ENCODE measurements at regions not wholly inside any gene's neighbourhood (a gene's known extent, or its start where the extent isn't known, plus 50 kb on each side); places are given as distances from the start of the nearest gene placed in this dataset.

DNA sequence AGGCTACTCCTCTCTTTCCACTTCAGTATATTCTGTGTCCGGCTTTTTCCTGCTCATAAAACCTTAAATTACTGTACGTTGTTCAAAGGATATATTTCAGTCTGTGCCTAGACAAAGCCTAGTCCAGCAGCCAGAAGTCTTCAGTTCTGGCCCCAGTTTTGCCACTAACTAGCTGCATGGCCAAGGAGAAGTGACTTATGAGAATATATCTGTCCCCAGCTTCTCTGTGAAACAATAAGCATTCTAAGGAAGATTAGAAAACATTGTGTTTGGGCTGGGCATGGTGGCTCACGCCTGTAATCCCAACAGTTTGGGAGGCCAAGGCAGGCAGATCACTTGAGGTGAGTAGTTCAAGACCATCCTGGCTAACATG, 105.0 kb upstream of the HDAC9 start:
- no peak for TF ChIP-seq TAF1 (IDR thresholded peaks at IDR 0.05; ENCODE audit: low read depth, low read length)
- TF ChIP-seq POLR2A (IDR thresholded peaks at IDR 0.05; ENCODE audit: low read depth, low read length): no peak
- no peak; the same call in 1 of the 2 replicates for TF ChIP-seq SPI1 (IDR thresholded peaks at IDR 0.05; ENCODE audit: low read depth, low read length)
- no peak for TF ChIP-seq PAX5 (IDR thresholded peaks at IDR 0.05; ENCODE audit: insufficient read depth, low read length, severe bottlenecking)
- TF ChIP-seq POLR2AphosphoS5 (IDR thresholded peaks at IDR 0.05; ENCODE audit: low read depth, low read length): no peak
- TF ChIP-seq POU2F2 (IDR thresholded peaks at IDR 0.05; ENCODE audit: low read depth, low read length): no peak

Data from GM12891 (cell line).